ENCODE measurements at regions not wholly inside any gene's neighbourhood (a gene's known extent, or its start where the extent isn't known, plus 50 kb on each side); places are given as distances from the start of the nearest gene placed in this dataset.

- WGBS, 2 donors, result 89 to 94% methylated on average over 1 of the region's 1 CpG
- TF ChIP-seq POLR2A (IDR thresholded peaks at IDR 0.05) (no peak), POLR2AphosphoS5 (IDR thresholded peaks at IDR 0.05) (no peak), EP300 (IDR thresholded peaks at IDR 0.05) (no peak)
- TF ChIP-seq, protein P1, sequence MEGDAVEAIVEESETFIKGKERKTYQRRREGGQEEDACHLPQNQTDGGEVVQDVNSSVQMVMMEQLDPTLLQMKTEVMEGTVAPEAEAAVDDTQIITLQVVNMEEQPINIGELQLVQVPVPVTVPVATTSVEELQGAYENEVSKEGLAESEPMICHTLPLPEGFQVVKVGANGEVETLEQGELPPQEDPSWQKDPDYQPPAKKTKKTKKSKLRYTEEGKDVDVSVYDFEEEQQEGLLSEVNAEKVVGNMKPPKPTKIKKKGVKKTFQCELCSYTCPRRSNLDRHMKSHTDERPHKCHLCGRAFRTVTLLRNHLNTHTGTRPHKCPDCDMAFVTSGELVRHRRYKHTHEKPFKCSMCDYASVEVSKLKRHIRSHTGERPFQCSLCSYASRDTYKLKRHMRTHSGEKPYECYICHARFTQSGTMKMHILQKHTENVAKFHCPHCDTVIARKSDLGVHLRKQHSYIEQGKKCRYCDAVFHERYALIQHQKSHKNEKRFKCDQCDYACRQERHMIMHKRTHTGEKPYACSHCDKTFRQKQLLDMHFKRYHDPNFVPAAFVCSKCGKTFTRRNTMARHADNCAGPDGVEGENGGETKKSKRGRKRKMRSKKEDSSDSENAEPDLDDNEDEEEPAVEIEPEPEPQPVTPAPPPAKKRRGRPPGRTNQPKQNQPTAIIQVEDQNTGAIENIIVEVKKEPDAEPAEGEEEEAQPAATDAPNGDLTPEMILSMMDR (IDR thresholded peaks at IDR 0.05), result no peak
- H3K9me3 ChIP-seq, result no peaks in the 10 kb centered on the region
- no peak for DNase-seq
- H3K27me3 ChIP-seq, result no peaks in the 10 kb centered on the region
- intact Hi-C loops (cut with DNase I), result no loop called here
- H3K36me3 ChIP-seq, result no peaks in the 10 kb centered on the region
- H3K4me3 ChIP-seq, result no peak overlapping the region
- no peak overlapping the region for H3K27ac ChIP-seq
- no peaks in the 10 kb centered on the region for H3K4me1 ChIP-seq
Measured at GRCh38 chr2:192459422-192459821, 264.7 kb upstream of the TMEFF2 start.

- no peak for DNase-seq
- TF ChIP-seq EP300 (IDR thresholded peaks at IDR 0.05) (no peak), POLR2A (IDR thresholded peaks at IDR 0.05) (no peak)
- TF ChIP-seq, protein P1 (IDR thresholded peaks at IDR 0.05), result no peak
- no peak overlapping the region for H3K4me3 ChIP-seq
- intact Hi-C loops (cut with DNase I), result no loop called here
- no peaks in the 10 kb centered on the region for H3K36me3 ChIP-seq
- H3K27ac ChIP-seq, result no peak overlapping the region
- WGBS, 2 donors, result 87 to 91% methylated on average over 1 of the region's 1 CpG
- H3K4me1 ChIP-seq, result no peaks in the 10 kb centered on the region
- H3K27me3 ChIP-seq, result no peaks in the 10 kb centered on the region
- no peaks in the 10 kb centered on the region for H3K9me3 ChIP-seq
Measured at GRCh38 chr2:192448881-192449280, 254.1 kb upstream of the TMEFF2 start.

DNA sequence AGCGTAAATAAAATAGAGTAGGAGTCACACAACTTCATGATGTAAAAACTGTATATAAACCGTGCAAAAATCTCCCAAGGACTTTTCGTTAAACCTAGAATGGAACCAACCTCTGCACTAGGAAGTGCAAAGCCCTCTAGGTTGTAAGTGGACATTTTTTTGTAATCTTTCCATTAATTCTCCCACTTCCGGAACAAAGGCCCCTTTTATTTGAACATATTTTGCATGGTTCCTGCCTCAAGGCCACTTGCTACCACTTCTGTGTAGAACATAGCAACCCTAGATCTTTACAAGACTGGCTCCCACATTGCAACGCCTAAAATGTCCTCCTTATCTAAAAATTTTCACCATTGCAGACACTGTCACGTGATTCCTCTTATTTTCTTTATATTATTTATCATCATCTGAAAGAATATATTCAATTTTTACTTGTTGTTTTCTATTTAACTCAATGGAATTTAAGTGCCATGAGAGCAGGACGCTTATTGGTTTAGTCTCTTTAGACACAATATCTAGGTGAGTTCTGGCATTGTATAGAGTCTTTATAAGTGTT, 249.6 kb upstream of the TMEFF2 start:
- TF ChIP-seq EP300 (IDR thresholded peaks at IDR 0.05) (no peak), POLR2A (IDR thresholded peaks at IDR 0.05) (no peak), POLR2AphosphoS5 (IDR thresholded peaks at IDR 0.05) (no peak)
- TF ChIP-seq, protein P1 (IDR thresholded peaks at IDR 0.05), result no peak
- H3K27ac ChIP-seq, result no peak overlapping the region
- no peak overlapping the region for H3K4me3 ChIP-seq
- WGBS, 2 donors, result 69 to 76% methylated on average over 7 of the region's 7 CpGs
- H3K4me1 ChIP-seq, result no peaks in the 10 kb centered on the region
- H3K36me3 ChIP-seq, result no peaks in the 10 kb centered on the region
- no peak for DNase-seq
- H3K27me3 ChIP-seq, result no peaks in the 10 kb centered on the region
- intact Hi-C loops (cut with DNase I), result no loop called here
- no peaks in the 10 kb centered on the region for H3K9me3 ChIP-seq

DNA sequence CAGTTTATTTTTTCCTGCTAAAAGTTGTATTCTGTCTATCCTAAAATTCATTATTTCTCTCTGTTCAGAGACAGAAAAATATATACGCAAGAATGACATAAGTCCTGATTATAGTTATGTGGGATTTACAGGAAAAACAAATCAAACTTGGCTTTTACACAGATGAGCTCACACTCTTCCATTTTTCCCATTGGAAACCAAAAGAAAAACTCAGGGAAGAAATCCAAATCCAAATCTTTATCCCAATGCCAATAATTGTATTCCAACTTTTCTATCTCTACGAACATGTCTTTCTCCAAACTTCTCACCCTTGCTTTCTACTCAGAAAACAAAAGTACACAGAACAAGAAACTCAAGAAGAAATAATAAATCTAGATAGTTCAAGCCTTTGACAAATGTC, 249.1 kb upstream of the TMEFF2 start:
- Histone ChIP-seq H3K27ac (no peak overlapping the region), H3K36me3 (no peaks in the 10 kb centered on the region), H3K9me3 (no peaks in the 10 kb centered on the region), H3K27me3 (no peaks in the 10 kb centered on the region), H3K4me1 (no peaks in the 10 kb centered on the region), H3K4me3 (no peak overlapping the region)
- no peak for TF ChIP-seq EP300 (IDR thresholded peaks at IDR 0.05)
- no peak for TF ChIP-seq POLR2AphosphoS5 (IDR thresholded peaks at IDR 0.05)
- no peak for TF ChIP-seq POLR2A (IDR thresholded peaks at IDR 0.05)
- TF ChIP-seq, protein P1 (IDR thresholded peaks at IDR 0.05), result no peak
- intact Hi-C loops (cut with DNase I), result no loop called here
- DNase-seq, result no peak
- 90 to 91% methylated on average over 2 of the region's 2 CpGs for WGBS, 2 donors

GRCh38 chr2:192438239-192438638, 243.5 kb upstream of the TMEFF2 start:
- WGBS, 2 donors, result 44 to 71% methylated on average over 1 of the region's 1 CpG

More at GRCh38 chr2:192438239-192438638, 243.5 kb upstream of the TMEFF2 start:
- TF ChIP-seq EP300 (IDR thresholded peaks at IDR 0.05) (no peak), POLR2AphosphoS5 (IDR thresholded peaks at IDR 0.05) (no peak), POLR2A (IDR thresholded peaks at IDR 0.05) (no peak)
- TF ChIP-seq, protein P1 (IDR thresholded peaks at IDR 0.05), result no peak
- Histone ChIP-seq H3K27ac (no peak overlapping the region), H3K36me3 (no peaks in the 10 kb centered on the region), H3K4me1 (no peaks in the 10 kb centered on the region), H3K27me3 (no peaks in the 10 kb centered on the region), H3K4me3 (no peak overlapping the region), H3K9me3 (no peaks in the 10 kb centered on the region)
- intact Hi-C loops (cut with DNase I), result no loop called here
- DNase-seq, result no peak

Data from sigmoid colon (tissue), 6 donors.